ENCODE measurements at regions not wholly inside any gene's neighbourhood (a gene's known extent, or its start where the extent isn't known, plus 50 kb on each side); places are given as distances from the start of the nearest gene placed in this dataset.
A peak's percentile ranks its signal among the peaks of the same experiment; 100 is the strongest.
"Not testable (repeated sequence)": the region's sequence is repeated elsewhere in the genome, so short reads cannot be mapped to it uniquely, and the experiment has no call there.

DNA sequence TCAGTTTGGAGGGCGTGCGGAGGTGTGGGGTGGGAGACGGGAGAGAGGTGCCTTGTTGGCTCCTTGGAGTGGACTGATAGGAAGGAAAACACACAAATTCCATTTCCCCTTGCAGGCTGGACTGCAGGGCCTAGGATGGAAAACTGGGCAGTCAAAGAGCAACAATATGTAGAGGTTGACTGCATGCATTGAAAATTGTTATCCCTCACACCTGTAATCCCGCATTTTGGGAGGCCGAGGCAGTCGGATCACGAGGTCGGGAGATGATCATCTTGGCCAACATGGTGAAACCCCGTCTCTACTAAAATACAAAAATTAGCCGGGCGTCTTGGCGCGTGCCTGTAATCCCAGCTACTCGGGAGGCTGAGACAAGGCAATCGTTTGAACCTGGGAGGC lies 128.2 kb downstream of the PPIAL4G start:
- no peak for DNase-seq

DNA sequence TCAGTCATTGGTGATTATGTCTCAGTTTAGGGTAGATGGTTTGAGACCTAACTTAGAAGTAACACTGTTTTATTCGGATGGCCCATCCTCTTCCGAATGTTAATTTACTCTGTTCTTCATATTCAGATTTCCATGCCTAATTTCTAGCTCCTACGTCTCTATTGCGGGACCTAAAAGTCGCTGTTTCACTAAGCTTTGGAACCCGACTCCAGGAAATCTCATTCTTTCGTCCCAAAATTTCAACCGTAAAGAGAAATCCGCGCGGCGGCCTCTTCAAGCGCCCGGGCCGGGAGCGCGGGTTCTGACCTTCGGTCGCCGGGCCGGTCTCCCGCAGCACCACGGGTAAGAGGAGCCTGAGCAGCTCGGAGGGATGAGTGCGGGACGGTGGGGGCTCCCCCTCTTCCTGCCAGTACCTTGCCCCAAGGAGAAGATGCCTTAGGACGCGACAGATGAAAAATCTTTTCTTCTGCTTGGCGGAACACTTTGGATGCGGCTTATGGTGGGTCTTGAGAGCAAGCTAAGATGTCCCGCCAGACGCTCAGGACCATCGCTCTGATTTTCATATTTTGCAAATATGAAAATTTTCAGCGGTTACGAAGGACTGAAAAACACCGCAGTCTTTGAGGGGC lies 128.7 kb downstream of the PPIAL4G start:
- DNase-seq, result no peak

DNA sequence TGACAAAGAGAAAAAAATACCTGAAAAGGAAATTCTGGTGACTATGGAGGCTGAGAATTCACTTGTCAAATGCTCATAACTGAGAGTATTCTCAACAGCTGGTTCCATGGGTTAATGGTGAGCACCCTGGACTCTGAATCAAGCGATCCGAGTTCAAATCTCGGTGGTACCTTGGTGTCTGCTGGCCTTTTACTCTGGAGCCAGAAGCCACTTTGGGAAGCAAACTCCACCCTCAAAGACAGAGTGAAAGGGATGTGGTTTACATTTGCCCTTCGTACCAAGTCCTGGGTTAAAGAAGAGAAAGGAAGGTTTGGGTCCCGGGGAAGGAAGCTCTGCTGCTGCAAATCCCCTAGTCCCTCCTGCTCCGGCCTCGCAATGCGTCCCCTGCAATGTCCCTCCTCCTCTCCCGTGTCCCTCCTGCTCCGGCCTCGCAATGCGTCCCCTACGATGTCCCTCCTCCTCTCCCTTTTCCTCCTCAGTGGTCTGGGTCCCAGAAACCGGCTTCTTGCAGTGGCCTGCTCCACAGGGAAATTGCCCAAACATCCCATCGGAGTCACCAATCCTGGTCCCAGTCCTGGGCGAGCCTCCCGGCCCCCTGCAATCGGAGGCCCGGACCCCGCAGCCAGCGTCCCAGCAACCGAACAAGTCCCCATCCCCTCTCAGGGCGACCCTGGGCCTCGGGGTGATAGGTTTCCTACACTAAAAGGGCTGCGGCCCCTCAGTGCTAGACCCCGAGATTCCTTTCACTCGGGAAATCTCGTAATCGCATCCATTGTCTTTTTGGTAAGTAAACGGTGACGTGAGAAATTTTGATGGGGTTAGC lies 129.4 kb downstream of the PPIAL4G start:
- no peak for DNase-seq

GRCh38 chr1:148352470-148353053 lies 130.5 kb downstream of the PPIAL4G start:
- DNase-seq, result no peak

GRCh38 chr1:148347781-148348180 lies 135.3 kb downstream of the PPIAL4G start:
- no peak for DNase-seq

- DNase-seq, result not testable (repeated sequence)
Observed at GRCh38 chr1:148345659-148346151, 137.4 kb downstream of the PPIAL4G start.

GRCh38 chr1:148344651-148345050 lies 138.5 kb downstream of the PPIAL4G start:
- DNase-seq, result not testable (repeated sequence)

DNA sequence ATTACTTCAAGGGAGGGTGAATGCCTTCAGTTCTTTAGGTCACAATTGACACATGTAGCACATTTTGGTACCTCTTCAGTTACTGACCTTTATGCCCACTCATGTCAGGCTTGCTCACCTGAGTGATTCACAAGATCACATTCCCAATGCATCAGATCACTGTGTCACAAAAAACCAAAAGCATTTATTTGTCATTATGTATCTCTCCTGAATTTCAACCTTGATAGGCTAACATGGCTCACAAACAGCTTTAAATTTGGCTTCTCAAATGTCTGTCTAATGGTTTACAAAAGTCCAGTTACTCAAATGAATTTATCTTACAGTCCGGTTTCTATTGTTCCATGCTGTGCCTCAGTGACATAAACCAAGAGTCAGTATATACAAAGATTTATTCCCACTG lies 141.4 kb downstream of the PPIAL4G start:
- not testable (repeated sequence) for DNase-seq

GRCh38 chr1:148336121-148336918 lies 146.8 kb downstream of the PPIAL4G start:
- not testable (repeated sequence) for DNase-seq

DNA sequence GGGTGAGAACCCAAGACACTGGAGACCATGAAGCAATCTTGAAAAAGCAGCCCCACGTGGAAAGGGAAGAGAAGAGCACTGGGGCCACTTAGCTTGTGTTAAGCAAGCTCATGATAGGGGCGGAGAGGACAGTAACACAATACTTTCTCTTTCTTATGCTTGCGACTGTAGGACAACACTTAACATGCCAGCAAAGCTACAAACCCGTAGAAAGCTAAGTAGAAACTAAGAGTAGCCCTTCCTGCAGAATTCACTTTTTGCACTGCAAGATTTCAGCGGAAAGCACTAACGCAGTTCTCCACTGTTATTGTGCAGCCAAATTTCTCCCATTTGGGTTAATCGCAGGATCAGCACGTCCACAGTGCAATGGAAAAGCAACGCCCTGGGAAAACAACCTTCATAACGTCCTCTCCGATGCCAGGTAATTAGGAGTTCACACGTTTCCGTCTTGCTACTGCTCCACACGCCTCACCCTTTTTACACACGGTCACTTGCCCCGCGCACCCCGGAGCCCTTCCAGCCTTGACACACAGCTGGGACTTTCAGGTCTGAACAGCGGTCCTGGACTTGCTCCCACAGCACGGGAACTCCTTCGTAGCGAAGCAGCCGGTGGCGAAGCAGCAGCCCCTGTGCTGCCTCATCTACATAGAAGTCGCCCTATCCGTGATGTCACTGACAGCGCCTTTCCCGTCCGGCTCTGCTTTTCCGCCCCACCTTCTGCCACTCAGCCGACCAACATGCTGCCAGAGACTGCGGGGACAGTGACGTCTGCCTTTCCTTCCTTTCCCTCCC lies 148.6 kb downstream of the PPIAL4G start:
- DNase-seq, result peak; percentile 57

DNA sequence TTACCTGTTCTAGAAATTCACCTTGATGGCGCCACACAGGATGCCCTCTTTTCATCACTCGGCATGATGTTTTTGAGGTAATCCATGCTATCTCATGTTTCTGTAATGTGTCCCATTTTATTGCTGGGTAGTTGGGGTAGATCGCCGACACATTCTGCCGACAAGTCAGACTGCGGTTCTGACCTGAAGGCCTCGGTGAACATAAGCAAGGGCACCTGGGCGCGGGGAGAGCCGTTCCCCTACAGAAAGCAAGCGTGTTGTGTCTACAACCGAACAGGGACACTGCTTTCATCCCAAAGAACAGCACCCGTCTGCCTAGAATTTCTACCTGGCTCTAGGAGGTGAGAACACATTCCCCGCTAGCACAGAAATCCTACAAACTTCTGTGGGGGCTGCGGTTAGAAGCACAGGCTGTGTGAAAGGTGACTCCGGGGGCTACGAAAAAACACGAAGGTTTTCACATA lies 149.2 kb downstream of the PPIAL4G start:
- no peak for DNase-seq

DNA sequence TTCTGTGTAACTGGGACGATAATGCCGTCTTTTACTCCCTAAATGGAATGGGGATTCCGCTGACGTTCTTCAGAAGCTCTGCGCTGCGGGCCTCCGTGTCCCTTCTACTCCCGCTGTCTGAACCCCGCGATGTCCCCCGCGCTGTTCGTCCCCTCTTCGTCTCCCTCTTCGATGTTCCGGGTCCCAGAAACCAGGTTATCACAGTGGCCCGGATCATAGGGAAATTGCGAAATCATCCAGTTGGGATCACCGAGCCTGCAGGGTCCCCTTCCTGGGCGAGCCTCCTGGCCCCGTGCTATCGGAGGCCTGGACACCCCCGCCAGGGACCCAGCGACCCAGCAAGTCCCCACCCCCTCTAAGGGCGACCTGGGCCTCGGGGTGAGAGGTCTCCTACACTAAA lies 154.2 kb downstream of the PPIAL4G start:
- DNase-seq, result no peak

DNA sequence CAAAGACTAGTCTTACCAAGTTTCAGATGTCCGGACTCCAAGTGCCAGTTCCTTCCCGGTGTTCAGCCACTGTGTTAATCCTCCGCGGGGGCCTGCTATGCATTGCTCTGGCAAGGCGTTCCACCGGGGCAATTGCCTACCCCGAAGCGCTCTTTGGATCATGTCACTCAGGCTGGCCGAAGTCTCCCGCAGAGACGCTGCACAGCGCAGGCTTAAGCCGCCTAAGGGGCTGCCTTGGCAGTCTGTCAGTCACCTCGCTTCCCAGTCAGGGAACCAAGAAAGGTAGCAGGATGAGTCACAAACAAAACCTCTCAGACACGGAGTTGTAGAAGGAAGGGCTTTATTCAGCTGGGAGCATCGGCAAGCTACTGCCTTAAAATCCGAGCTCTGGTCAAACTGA lies 158.1 kb downstream of the PPIAL4G start:
- not testable (repeated sequence) for DNase-seq

- not testable (repeated sequence) for DNase-seq
Observed at GRCh38 chr1:148324465-148324864, 158.6 kb downstream of the PPIAL4G start.

GRCh38 chr1:148320079-148320478 lies 163.0 kb downstream of the PPIAL4G start:
- not testable (repeated sequence) for DNase-seq

- DNase-seq, result no peak
Observed at GRCh38 chr1:148318904-148319242, 164.2 kb downstream of the PPIAL4G start.

DNA sequence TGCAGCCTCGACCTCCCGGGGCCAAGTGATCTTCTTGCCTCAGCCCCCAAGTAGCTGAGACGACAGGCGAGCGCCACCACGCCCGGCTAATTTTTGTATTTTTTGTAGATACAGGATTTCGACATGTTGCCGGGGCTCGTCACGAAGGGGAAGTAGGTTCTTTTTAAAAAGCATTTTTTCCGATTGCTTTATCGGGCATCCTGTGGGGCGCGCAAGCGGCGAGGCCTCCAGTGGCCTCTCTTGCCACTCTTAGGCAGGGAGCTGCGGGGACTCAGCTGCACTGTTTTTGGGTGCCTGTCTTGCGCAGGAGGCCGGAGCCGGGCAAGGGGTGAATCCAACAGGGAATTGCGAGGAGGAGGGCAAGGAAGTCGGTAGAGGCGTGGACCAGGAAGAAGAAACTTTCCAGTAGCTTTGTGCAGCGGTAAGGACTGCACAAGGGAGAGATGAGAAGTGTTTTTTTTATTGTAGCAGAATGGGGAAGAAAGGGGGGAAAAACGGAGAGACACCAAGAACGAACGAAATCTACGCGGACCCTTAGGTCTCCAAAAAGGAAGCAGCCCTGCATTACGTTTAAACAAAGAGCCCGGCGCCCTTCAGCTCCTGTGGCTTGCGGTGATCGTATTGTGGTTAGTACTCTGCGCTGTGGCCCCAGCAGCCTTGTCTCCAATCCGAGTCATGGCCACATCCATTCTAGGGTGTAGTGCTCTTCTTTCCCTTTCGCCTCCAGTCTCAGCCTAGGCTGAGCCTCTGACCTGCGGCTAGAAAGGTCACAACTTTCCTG lies 164.8 kb downstream of the PPIAL4G start:
- no peak for DNase-seq

DNA sequence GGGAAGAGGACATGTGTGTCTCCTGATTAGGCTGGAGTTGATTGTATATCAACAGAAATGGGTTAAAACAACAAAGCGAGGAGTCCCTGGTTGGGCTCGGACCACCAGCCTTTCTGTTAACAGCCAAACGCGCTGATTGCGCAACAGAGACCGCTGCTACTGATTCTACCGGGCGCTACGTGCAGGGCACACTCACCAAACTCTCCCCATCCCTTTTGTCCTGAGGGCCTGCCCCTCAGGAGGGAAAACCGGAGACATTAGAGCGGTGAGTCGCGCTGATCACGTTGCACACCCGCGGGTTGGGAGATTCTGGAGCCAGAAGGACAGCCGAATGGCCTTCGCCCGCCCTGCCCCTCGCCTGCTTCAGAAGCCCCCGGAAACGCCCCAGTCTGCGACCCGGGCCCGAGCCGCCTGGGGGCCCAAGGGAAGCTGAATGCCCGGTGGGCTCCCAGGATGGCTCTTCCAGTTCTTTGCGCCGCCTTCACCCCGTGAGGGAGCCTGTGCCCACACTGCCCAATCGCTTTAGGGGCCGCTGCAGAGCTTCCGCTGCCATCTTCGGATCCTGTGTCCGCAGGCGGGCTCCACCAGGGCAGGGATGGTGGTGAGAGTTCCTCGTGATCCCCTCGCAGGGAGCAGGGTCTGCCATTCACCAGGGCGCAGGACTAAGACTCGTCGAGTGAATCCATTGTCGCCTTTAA lies 165.4 kb upstream of the NBPF11 start:
- no peak for DNase-seq

DNA sequence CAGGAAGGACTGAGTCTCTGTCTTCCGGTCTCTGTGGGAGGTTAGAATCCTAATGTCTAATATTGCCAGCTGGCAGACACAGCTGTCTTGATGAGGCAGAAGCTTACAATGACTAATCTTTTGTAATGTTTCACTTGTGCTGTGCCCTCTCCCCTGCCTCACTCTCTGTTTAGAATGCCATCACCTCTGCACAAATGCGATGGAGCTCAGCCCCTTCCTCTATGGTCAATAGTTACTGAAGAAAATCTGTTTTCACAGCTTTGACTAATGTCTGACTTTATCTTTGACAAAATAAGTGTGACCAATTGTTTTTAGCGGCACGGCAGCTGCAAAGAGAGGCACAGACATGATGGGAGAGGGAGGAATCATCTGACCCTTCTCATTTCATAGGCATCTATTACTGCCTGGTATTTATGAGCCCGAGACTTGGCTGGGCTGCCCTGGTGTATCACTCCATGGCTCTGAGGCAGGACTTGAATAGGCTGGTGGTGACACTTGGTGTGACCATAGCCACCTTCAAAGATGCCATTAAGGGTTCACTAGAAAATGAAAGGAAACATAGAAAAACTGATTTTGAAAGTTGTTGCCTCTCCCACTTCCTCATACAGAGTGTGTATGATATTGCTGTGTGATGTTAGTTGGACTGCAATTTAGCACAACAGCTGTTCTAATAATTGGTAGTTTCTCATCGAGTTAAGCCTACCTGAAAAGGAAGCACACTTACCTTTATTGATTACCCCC lies 163.2 kb upstream of the NBPF11 start:
- no peak for DNase-seq

DNA sequence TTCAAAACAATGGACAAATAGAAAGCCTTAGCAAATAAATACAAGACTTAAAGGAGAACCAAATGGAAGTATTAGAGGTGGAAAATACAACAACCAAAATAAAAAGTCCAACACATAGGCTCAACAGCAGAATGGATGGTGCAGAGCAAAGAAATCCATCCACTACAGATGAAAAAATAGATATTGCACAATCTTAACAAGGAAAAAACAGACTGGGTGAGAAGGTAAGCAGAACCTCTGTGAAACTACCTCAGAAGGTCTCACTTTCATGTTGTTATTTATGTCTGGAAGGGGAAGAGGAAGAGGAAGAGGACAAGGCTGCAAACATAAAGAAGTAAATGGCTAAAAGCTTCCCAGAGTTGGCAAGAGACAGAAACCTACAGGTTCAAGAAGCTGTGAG lies 158.7 kb upstream of the NBPF11 start:
- no peak for DNase-seq

All from NCI-H2107 (cell line).